Lower lobe of right lung (tissue), 2 donors: ENCODE measurements at regions not wholly inside any gene's neighbourhood (a gene's known extent, or its start where the extent isn't known, plus 50 kb on each side); places are given as distances from the start of the nearest gene placed in this dataset.
"Not testable (repeated sequence)": the region's sequence is repeated elsewhere in the genome, so short reads cannot be mapped to it uniquely, and the experiment has no call there.

Experiments
- ATAC-seq, 2 donors: fragments of 200-7000 bp; cut with Tn5 transposase; one replicate each; pipeline ENCODE4 v1.9.1; 2020 to 2022; ENCODE audit warnings: mild to moderate bottlenecking in 2 of 2, moderate library complexity in 2 of 2
- DNase-seq: peaks from one replicate; pipeline ENCODE4 v3.0.0-alpha.2; 2020
- H3K27ac ChIP-seq: fragments of 200-600 bp; one replicate; pipeline ENCODE4 v1.8.0; 2022
- H3K27me3 ChIP-seq: fragments of 200-600 bp; one replicate; pipeline ENCODE4 v1.8.0; 2022; ENCODE audit warnings: low read depth
- H3K36me3 ChIP-seq: fragments of 200-600 bp; one replicate; pipeline ENCODE4 v1.8.0; 2022; ENCODE audit warnings: mild to moderate bottlenecking
- H3K4me1 ChIP-seq: fragments of 200-600 bp; one replicate; pipeline ENCODE4 v1.8.0; 2022
- H3K4me3 ChIP-seq: fragments of 200-600 bp; one replicate; pipeline ENCODE4 v1.8.0; 2022; ENCODE audit warnings: mild to moderate bottlenecking
- H3K9me3 ChIP-seq: fragments of 200-600 bp; one replicate; pipeline ENCODE4 v1.8.0; 2022
- intact Hi-C: fragments of 100-400 bp; cut with DNase I; formaldehyde crosslinking; loops from one replicate; pipeline ENCODE4 v1.11.0; 2022
- TF ChIP-seq, protein P1 (sequence below): fragments of 200-600 bp; IDR thresholded peaks from one replicate; pipeline ENCODE4 v1.8.0; 2022; ENCODE audit warnings: antibody characterized with exemption, mild to moderate bottlenecking
- donor health status: DM: no; HTN: yes; CAD: no; lungs with severe emphysema.

- no peaks in the 10 kb centered on the region for H3K9me3 ChIP-seq
- no peaks in the 10 kb centered on the region for H3K36me3 ChIP-seq
- TF ChIP-seq, protein P1, sequence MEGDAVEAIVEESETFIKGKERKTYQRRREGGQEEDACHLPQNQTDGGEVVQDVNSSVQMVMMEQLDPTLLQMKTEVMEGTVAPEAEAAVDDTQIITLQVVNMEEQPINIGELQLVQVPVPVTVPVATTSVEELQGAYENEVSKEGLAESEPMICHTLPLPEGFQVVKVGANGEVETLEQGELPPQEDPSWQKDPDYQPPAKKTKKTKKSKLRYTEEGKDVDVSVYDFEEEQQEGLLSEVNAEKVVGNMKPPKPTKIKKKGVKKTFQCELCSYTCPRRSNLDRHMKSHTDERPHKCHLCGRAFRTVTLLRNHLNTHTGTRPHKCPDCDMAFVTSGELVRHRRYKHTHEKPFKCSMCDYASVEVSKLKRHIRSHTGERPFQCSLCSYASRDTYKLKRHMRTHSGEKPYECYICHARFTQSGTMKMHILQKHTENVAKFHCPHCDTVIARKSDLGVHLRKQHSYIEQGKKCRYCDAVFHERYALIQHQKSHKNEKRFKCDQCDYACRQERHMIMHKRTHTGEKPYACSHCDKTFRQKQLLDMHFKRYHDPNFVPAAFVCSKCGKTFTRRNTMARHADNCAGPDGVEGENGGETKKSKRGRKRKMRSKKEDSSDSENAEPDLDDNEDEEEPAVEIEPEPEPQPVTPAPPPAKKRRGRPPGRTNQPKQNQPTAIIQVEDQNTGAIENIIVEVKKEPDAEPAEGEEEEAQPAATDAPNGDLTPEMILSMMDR = no peak
- H3K27me3 ChIP-seq = no peaks in the 10 kb centered on the region
- DNase-seq (no peak), ATAC-seq (no peak)
- intact Hi-C loops = no loop called here
- H3K27ac ChIP-seq = no peak overlapping the region
- no peak overlapping the region for H3K4me3 ChIP-seq
- H3K4me1 ChIP-seq = peaks cover 4% of the 10 kb centered on the region
Observed at GRCh38 chr7:81851413-81851812, 81.6 kb upstream of the HGF start.

- Histone ChIP-seq H3K36me3 (no peaks in the 10 kb centered on the region), H3K9me3 (no peaks in the 10 kb centered on the region), H3K27ac (peak overlapping the region; percentile 66), H3K4me1 (peaks cover 10% of the 10 kb centered on the region), H3K4me3 (peak overlapping the region; percentile 21), H3K27me3 (no peaks in the 10 kb centered on the region)
- DNase-seq (no peak), ATAC-seq (peak; percentile 86 to 90)
- intact Hi-C loops = no loop called here
- TF ChIP-seq, protein P1 = no peak
Observed at GRCh38 chr7:81846398-81846797, 76.6 kb upstream of the HGF start.

- ATAC-seq = peak in 1 of 2 donors; percentile 36
- H3K4me1 ChIP-seq = peaks cover 10% of the 10 kb centered on the region
Observed at GRCh38 chr7:81845744-81846241, 75.9 kb upstream of the HGF start.

DNA sequence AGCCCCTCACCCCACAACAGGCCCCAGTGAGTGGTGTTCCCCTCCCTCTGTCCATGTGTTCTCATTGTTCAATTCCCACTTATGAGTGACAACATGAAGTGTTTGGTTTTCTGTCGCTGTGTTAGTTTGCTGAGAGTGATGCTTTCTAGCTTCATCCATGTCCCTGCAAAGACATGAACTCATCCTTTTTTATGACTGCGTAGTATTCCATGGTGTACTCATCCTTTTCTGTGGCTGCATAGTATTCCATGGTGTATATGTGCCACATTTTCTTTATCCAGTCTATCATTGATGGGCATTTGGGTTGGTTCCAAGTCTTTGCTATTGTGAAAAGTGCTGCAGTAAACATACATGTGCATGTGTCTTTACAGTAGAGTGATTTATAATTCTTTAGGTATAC lies 73.8 kb upstream of the HGF start:
- DNase-seq, H3K4me3 ChIP-seq, H3K9me3 ChIP-seq, ATAC-seq, H3K27ac ChIP-seq, H3K27me3 ChIP-seq, intact Hi-C loops, H3K36me3 ChIP-seq: not testable (repeated sequence)
- peaks cover 10% of the 10 kb centered on the region for H3K4me1 ChIP-seq

More at GRCh38 chr7:81845744-81846241, 75.9 kb upstream of the HGF start:
- Histone ChIP-seq H3K9me3 (no peaks in the 10 kb centered on the region), H3K27ac (peak overlapping the region; percentile 66), H3K27me3 (no peaks in the 10 kb centered on the region), H3K4me3 (peak overlapping the region; percentile 21), H3K36me3 (no peaks in the 10 kb centered on the region)
- intact Hi-C loops = no loop called here
- TF ChIP-seq, protein P1 = no peak
- no peak for DNase-seq

DNA sequence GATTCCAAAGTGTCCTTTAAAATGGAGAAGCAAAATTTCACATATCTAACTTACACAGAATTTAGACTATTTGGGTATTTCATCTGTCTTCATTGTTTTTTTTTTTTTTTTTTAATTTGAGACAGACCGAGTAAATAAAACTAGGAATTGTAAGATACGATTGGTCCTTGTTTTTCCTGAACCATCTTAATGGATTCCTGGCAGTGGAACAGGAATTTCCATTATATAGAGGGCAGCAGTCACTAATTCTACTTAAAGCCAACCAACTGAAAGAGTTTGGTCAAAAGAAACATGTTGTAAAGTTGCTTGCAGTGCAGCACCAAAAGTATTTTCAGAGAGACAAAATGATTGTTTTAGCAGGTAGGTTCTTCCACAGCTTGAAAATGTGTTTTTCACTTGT lies 72.5 kb upstream of the HGF start:
- intact Hi-C loops = no loop called here
- Histone ChIP-seq H3K27me3 (no peaks in the 10 kb centered on the region), H3K9me3 (no peaks in the 10 kb centered on the region), H3K27ac (no peak overlapping the region), H3K4me3 (no peak overlapping the region), H3K4me1 (peaks cover 10% of the 10 kb centered on the region), H3K36me3 (no peaks in the 10 kb centered on the region)
- TF ChIP-seq, protein P1 = no peak
- no peak for DNase-seq
- no peak for ATAC-seq

DNA sequence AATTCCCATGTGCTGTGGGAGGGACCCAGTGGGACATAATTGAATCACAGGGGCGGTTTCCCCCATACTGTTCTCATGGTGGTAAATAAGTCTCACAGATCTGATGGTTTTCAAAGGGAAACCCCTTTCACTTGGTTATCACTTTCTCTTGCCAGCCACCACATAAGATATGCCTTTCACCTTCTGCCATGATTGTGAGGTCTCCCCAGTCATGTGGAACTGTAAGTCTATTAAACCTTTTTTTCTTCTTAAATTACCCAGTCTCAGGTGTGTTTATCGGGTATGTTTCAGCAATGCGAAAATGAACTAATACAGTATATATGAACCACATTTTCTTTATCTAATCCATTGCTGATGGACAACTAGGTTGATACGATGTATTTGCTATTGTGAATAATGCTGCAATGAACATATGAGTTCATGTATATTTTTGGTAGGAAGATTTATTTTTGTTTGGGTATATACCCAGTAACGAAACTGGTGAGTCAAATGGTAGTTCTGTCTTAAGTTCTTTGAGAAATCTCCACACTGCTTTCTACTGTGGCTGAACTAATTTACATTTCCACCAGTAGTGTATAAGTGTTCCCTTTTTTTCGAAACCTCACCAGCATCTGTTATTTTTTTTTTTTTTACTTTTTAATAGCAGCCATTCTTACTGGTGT lies 70.0 kb upstream of the HGF start:
- DNase-seq (no peak), ATAC-seq (no peak)
- Histone ChIP-seq H3K36me3 (no peaks in the 10 kb centered on the region), H3K27ac (no peak overlapping the region), H3K4me1 (no peaks in the 10 kb centered on the region), H3K27me3 (no peaks in the 10 kb centered on the region), H3K4me3 (no peak overlapping the region), H3K9me3 (no peaks in the 10 kb centered on the region)
- TF ChIP-seq, protein P1 = no peak
- intact Hi-C loops = no loop called here
